Kidney capillary endothelial cell (primary cell): ENCODE measurements at regions not wholly inside any gene's neighbourhood (a gene's known extent, or its start where the extent isn't known, plus 50 kb on each side); places are given as distances from the start of the nearest gene placed in this dataset.

Experiments used
- DNase-seq: peaks from one replicate; pipeline ENCODE4 v3.0.0-alpha.2; 2018; ENCODE audit warnings: low spot score

GRCh38 chr20:57896563-57896962, 186.7 kb upstream of the PMEPA1 start:
- no peak for DNase-seq

GRCh38 chr20:57896017-57896416, 186.2 kb upstream of the PMEPA1 start:
- DNase-seq, result no peak

GRCh38 chr20:57895161-57895855, 185.5 kb upstream of the PMEPA1 start:
- no peak for DNase-seq

- DNase-seq, result no peak
Measured at GRCh38 chr20:57894522-57894921, 184.7 kb upstream of the PMEPA1 start.

- DNase-seq, result no peak
Measured at GRCh38 chr20:57894096-57894495, 184.3 kb upstream of the PMEPA1 start.

- DNase-seq, result no peak
Measured at GRCh38 chr20:57893366-57893999, 183.7 kb upstream of the PMEPA1 start.

- DNase-seq, result no peak
Measured at GRCh38 chr20:57892471-57892870, 182.7 kb upstream of the PMEPA1 start.

- DNase-seq, result no peak
Measured at GRCh38 chr20:57891014-57891413, 181.2 kb upstream of the PMEPA1 start.

- no peak for DNase-seq
Measured at GRCh38 chr20:57890202-57890800, 180.5 kb upstream of the PMEPA1 start.

GRCh38 chr20:57888591-57888990, 178.8 kb upstream of the PMEPA1 start:
- no peak for DNase-seq

GRCh38 chr20:57884956-57885355, 175.1 kb upstream of the PMEPA1 start:
- DNase-seq, result no peak

GRCh38 chr20:57883761-57884160, 173.9 kb upstream of the PMEPA1 start:
- no peak for DNase-seq

GRCh38 chr20:57883224-57883623, 173.4 kb upstream of the PMEPA1 start:
- no peak for DNase-seq

- no peak for DNase-seq
Measured at GRCh38 chr20:57882451-57883161, 172.8 kb upstream of the PMEPA1 start.

- DNase-seq, result no peak
Measured at GRCh38 chr20:57881466-57882385, 171.9 kb upstream of the PMEPA1 start.

- DNase-seq, result no peak
Measured at GRCh38 chr20:57880571-57880892, 170.7 kb upstream of the PMEPA1 start.

GRCh38 chr20:57879779-57880570, 170.2 kb upstream of the PMEPA1 start:
- DNase-seq, result no peak

- no peak for DNase-seq
Measured at GRCh38 chr20:57879437-57879778, 169.6 kb upstream of the PMEPA1 start.

GRCh38 chr20:57878786-57879424, 169.1 kb upstream of the PMEPA1 start:
- no peak for DNase-seq

GRCh38 chr20:57877995-57878394, 168.2 kb upstream of the PMEPA1 start:
- no peak for DNase-seq
